ENCODE measurements at regions not wholly inside any gene's neighbourhood (a gene's known extent, or its start where the extent isn't known, plus 50 kb on each side); places are given as distances from the start of the nearest gene placed in this dataset.

DNA sequence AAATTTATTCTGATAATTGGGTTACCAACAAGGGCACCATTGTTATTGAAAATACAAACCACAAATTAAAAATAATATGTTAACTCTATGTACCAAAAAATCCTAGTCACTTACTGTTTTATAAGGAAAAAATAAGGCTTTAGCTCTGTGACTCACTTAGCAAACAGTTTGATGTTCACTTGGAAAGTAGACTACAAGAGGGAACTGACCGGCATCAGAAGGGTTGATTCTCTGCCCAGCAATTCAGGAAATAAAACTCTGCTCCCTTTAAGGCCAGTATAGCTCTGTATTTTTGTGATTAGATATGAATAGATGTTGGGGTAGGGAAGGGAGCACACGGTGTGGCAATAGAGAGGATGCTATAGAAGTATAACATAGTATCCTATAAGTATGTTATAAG is 671.3 kb downstream of the LRRC70 start:
- no peak overlapping the region for H3K27ac Mint-ChIP-seq (ENCODE audit: unreplicated experiment)
- H3K9me3 Mint-ChIP-seq (ENCODE audit: unreplicated experiment), result no peaks in the 10 kb centered on the region
- Histone ChIP-seq H3K4me1 (no peaks in the 10 kb centered on the region), H3K27me3 (replicated peaks; ENCODE audit: control insufficient read depth, insufficient read depth, low read length) (no peaks in the 10 kb centered on the region), H3K36me3 (ENCODE audit: control insufficient read depth, insufficient read depth, low read length) (no peaks in the 10 kb centered on the region), H3K4me3 (ENCODE audit: low read depth, low read length) (no peak overlapping the region), H3K9me3 (no peaks in the 10 kb centered on the region)
- ChIA-PET POLR2A (no interaction called here), CTCF (no interaction called here)
- H3K4me1 Mint-ChIP-seq (ENCODE audit: low read depth, unreplicated experiment), result no peaks in the 10 kb centered on the region
- H3K4me3 Mint-ChIP-seq (ENCODE audit: unreplicated experiment), result no peak overlapping the region
- DNase-seq, result no peak
- no peak for TF ChIP-seq CTCF (IDR thresholded peaks at IDR 0.05; ENCODE audit: insufficient read depth in 1 of 2, low read depth in 1 of 2, low read length in 1 of 2, severe bottlenecking in 1 of 2, unreplicated experiment in 1 of 2)
- H3K36me3 Mint-ChIP-seq (ENCODE audit: insufficient read depth, unreplicated experiment), result no peaks in the 10 kb centered on the region
- no TSS peak for BruUV-seq (replicated peaks)
- intact Hi-C loops (cut with micrococcal nuclease; ENCODE audit: unreplicated experiment), result no loop called here
- H3K27me3 Mint-ChIP-seq (ENCODE audit: insufficient read depth, unreplicated experiment), result no peaks in the 10 kb centered on the region

DNA sequence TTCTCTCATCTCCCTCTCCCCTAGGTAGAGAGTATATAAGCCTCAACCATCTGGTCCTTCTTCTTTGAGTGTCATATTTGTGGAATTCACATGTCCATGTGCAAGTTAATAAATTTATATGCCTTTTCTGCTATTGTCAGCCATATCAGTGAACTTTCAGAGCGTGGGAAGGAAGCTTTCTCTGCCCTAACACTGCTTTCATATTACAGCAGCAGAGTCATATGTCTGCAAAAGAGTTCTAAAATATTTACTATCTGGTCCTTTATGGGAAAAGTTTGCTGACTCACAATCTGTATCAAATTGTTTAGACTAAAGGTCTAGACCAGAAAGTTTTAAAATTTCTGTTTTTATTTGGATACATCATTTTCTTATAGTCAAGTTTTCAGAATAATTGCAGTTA is 669.0 kb downstream of the LRRC70 start:
- Histone ChIP-seq H3K27me3 (replicated peaks; ENCODE audit: control insufficient read depth, insufficient read depth, low read length) (no peaks in the 10 kb centered on the region), H3K36me3 (ENCODE audit: control insufficient read depth, insufficient read depth, low read length) (no peaks in the 10 kb centered on the region), H3K4me3 (ENCODE audit: low read depth, low read length) (no peak overlapping the region), H3K9me3 (no peaks in the 10 kb centered on the region), H3K4me1 (no peaks in the 10 kb centered on the region)
- ChIA-PET POLR2A (no interaction called here), CTCF (no interaction called here)
- Mint-ChIP-seq H3K27me3 (ENCODE audit: insufficient read depth, unreplicated experiment) (no peaks in the 10 kb centered on the region), H3K36me3 (ENCODE audit: insufficient read depth, unreplicated experiment) (no peaks in the 10 kb centered on the region), H3K4me1 (ENCODE audit: low read depth, unreplicated experiment) (no peaks in the 10 kb centered on the region), H3K9me3 (ENCODE audit: unreplicated experiment) (no peaks in the 10 kb centered on the region), H3K4me3 (ENCODE audit: unreplicated experiment) (no peak overlapping the region), H3K27ac (ENCODE audit: unreplicated experiment) (no peak overlapping the region)
- intact Hi-C loops (cut with micrococcal nuclease; ENCODE audit: unreplicated experiment), result no loop called here
- TF ChIP-seq CTCF (IDR thresholded peaks at IDR 0.05; ENCODE audit: insufficient read depth in 1 of 2, low read depth in 1 of 2, low read length in 1 of 2, severe bottlenecking in 1 of 2, unreplicated experiment in 1 of 2), result no peak
- no TSS peak for BruUV-seq (replicated peaks)
- DNase-seq, result no peak

- BruUV-seq (replicated peaks), result no TSS peak
- POLR2A ChIA-PET, result no interaction called here
- Histone ChIP-seq H3K4me1 (no peaks in the 10 kb centered on the region), H3K4me3 (ENCODE audit: low read depth, low read length) (no peak overlapping the region), H3K27me3 (replicated peaks; ENCODE audit: control insufficient read depth, insufficient read depth, low read length) (no peaks in the 10 kb centered on the region), H3K9me3 (no peaks in the 10 kb centered on the region), H3K36me3 (ENCODE audit: control insufficient read depth, insufficient read depth, low read length) (no peaks in the 10 kb centered on the region)
- CTCF ChIA-PET, result no interaction called here
- Mint-ChIP-seq H3K9me3 (ENCODE audit: unreplicated experiment) (no peaks in the 10 kb centered on the region), H3K4me3 (ENCODE audit: unreplicated experiment) (no peak overlapping the region), H3K4me1 (ENCODE audit: low read depth, unreplicated experiment) (peaks cover 3% of the 10 kb centered on the region), H3K36me3 (ENCODE audit: insufficient read depth, unreplicated experiment) (no peaks in the 10 kb centered on the region), H3K27me3 (ENCODE audit: insufficient read depth, unreplicated experiment) (no peaks in the 10 kb centered on the region), H3K27ac (ENCODE audit: unreplicated experiment) (no peak overlapping the region)
- TF ChIP-seq CTCF (IDR thresholded peaks at IDR 0.05; ENCODE audit: insufficient read depth in 1 of 2, low read depth in 1 of 2, low read length in 1 of 2, severe bottlenecking in 1 of 2, unreplicated experiment in 1 of 2), result no peak
- intact Hi-C loops (cut with micrococcal nuclease; ENCODE audit: unreplicated experiment), result no loop called here
- DNase-seq, result no peak
Measured at GRCh38 chr5:63245271-63245670, 666.7 kb downstream of the LRRC70 start.
